ENCODE measurements at regions not wholly inside any gene's neighbourhood (a gene's known extent, or its start where the extent isn't known, plus 50 kb on each side); places are given as distances from the start of the nearest gene placed in this dataset.

- Histone ChIP-seq H3K27ac (ENCODE audit: low read depth, low read length) (no peak overlapping the region), H3K9me3 (ENCODE audit: control insufficient read depth, insufficient read depth, low read length) (no peaks in the 10 kb centered on the region), H3K4me3 (ENCODE audit: low read depth, low read length) (no peak overlapping the region), H3K27me3 (ENCODE audit: control insufficient read depth, insufficient read depth, low read length) (no peaks in the 10 kb centered on the region)
- no peak for TF ChIP-seq CTCF (IDR thresholded peaks at IDR 0.05; ENCODE audit: low read depth, low read length)
- ChIA-PET POLR2A (no interaction called here), CTCF (no interaction called here)
- no peak for DNase-seq (ENCODE audit: low read depth, low spot score)
Observed at GRCh38 chr11:80873310-80873999, 1432.6 kb upstream of the TENM4 start.

- TF ChIP-seq CTCF (IDR thresholded peaks at IDR 0.05; ENCODE audit: low read depth, low read length): no peak
- DNase-seq (ENCODE audit: low read depth, low spot score): no peak
- ChIA-PET POLR2A (no interaction called here), CTCF (no interaction called here)
- H3K27me3 ChIP-seq (ENCODE audit: control insufficient read depth, insufficient read depth, low read length): peaks cover 4% of the 10 kb centered on the region
- no peak overlapping the region for H3K27ac ChIP-seq (ENCODE audit: low read depth, low read length)
- no peaks in the 10 kb centered on the region for H3K9me3 ChIP-seq (ENCODE audit: control insufficient read depth, insufficient read depth, low read length)
- H3K4me3 ChIP-seq (ENCODE audit: low read depth, low read length): no peak overlapping the region
Observed at GRCh38 chr11:80872116-80872728, 1431.4 kb upstream of the TENM4 start.

- CTCF ChIA-PET: no interaction called here
- Histone ChIP-seq H3K27ac (ENCODE audit: low read depth, low read length) (no peak overlapping the region), H3K4me3 (ENCODE audit: low read depth, low read length) (no peak overlapping the region), H3K9me3 (ENCODE audit: control insufficient read depth, insufficient read depth, low read length) (no peaks in the 10 kb centered on the region), H3K27me3 (ENCODE audit: control insufficient read depth, insufficient read depth, low read length) (peaks cover 4% of the 10 kb centered on the region)
- DNase-seq (ENCODE audit: low read depth, low spot score): no peak
- POLR2A ChIA-PET: no interaction called here
- TF ChIP-seq CTCF (IDR thresholded peaks at IDR 0.05; ENCODE audit: low read depth, low read length): no peak
Observed at GRCh38 chr11:80868831-80869230, 1428.0 kb upstream of the TENM4 start.

GRCh38 chr11:80862011-80862410, 1421.2 kb upstream of the TENM4 start:
- CTCF ChIA-PET: no interaction called here

More at GRCh38 chr11:80862011-80862410, 1421.2 kb upstream of the TENM4 start:
- Histone ChIP-seq H3K9me3 (ENCODE audit: control insufficient read depth, insufficient read depth, low read length) (no peaks in the 10 kb centered on the region), H3K4me3 (ENCODE audit: low read depth, low read length) (no peak overlapping the region), H3K27me3 (ENCODE audit: control insufficient read depth, insufficient read depth, low read length) (no peaks in the 10 kb centered on the region), H3K27ac (ENCODE audit: low read depth, low read length) (no peak overlapping the region)
- POLR2A ChIA-PET: no interaction called here
- DNase-seq (ENCODE audit: low read depth, low spot score): no peak
- no peak for TF ChIP-seq CTCF (IDR thresholded peaks at IDR 0.05; ENCODE audit: low read depth, low read length)
